Breast epithelium (tissue), 3 donors: ENCODE measurements at regions not wholly inside any gene's neighbourhood (a gene's known extent, or its start where the extent isn't known, plus 50 kb on each side); places are given as distances from the start of the nearest gene placed in this dataset.

ENCODE experiments used
- POLR2A ChIP-seq: fragments of 450-650 bp; IDR thresholded peaks from one replicate; pipeline ENCODE4 v1.6.1; 2016; ENCODE audit warnings: antibody characterized with exemption, mild to moderate bottlenecking, moderate library complexity
- POLR2AphosphoS5 ChIP-seq, 3 donors: sonication (generic); formaldehyde crosslinking; IDR thresholded peaks; one replicate each; pipeline ENCODE4 v1.6.1; 2017; ENCODE audit warnings: antibody characterized with exemption in 3 of 3
- TF ChIP-seq, protein P1 (sequence below), 3 donors: fragments of 450-650 bp; IDR thresholded peaks; one replicate each; pipeline ENCODE4 v1.5.1; 2016 to 2017; ENCODE audit warnings: antibody characterized with exemption in 3 of 3, mild to moderate bottlenecking in 3 of 3, moderate library complexity in 3 of 3

DNA sequence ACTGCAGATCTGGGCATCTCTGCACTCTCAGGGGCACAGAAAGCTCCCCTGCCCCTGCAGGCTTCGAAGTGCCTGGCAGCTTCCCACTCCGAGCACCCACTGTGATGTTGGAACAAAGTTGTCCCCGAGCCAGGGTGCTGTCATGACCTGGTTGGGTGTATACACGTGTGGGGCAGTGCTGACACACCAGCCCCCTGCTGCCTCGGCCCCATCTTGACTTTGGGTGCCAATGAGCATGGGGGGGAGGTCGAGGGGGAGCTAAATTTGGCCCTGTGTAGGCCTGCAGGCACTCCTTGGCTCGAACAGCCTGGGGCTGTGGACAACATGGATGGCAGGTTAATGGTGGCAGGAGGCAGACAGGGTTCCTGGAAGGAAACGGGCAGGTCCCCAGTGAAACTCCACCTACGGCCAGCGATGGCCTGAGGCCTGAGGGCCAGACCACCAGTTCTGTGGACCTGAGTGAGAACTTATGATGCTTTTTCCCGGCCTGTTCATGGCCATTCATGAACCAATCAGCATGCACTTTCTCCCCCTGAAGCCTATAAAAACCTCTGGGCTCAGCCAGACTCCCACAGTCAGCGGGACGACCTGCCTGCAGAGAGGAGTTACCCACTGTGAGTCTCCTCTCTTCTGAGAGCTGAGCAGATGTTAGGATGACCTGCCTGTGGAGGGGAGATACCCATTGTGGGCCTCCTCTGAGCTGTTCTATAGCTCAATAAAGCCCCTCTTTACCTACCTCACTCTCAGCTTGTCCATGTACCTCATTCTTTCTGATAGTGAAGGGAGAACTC lies 1029.1 kb upstream of the GBE1 start:
- TF ChIP-seq, protein P1, sequence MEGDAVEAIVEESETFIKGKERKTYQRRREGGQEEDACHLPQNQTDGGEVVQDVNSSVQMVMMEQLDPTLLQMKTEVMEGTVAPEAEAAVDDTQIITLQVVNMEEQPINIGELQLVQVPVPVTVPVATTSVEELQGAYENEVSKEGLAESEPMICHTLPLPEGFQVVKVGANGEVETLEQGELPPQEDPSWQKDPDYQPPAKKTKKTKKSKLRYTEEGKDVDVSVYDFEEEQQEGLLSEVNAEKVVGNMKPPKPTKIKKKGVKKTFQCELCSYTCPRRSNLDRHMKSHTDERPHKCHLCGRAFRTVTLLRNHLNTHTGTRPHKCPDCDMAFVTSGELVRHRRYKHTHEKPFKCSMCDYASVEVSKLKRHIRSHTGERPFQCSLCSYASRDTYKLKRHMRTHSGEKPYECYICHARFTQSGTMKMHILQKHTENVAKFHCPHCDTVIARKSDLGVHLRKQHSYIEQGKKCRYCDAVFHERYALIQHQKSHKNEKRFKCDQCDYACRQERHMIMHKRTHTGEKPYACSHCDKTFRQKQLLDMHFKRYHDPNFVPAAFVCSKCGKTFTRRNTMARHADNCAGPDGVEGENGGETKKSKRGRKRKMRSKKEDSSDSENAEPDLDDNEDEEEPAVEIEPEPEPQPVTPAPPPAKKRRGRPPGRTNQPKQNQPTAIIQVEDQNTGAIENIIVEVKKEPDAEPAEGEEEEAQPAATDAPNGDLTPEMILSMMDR (IDR thresholded peaks at IDR 0.05) = no peak
- TF ChIP-seq POLR2AphosphoS5 (IDR thresholded peaks at IDR 0.05) = no peak
- TF ChIP-seq POLR2A = no peak
